K562 (cell line): ENCODE measurements at regions not wholly inside any gene's neighbourhood (a gene's known extent, or its start where the extent isn't known, plus 50 kb on each side); places are given as distances from the start of the nearest gene placed in this dataset.

Experiments
- BCL6 ChIP-seq: fragments of 250-450 bp; sonication (Bioruptor Pico); IDR thresholded peaks from 2 replicates; pipeline ENCODE4 v1.4.0; 2020
- CHCHD3 ChIP-seq: fragments of 250-450 bp; sonication (Bioruptor Pico); IDR thresholded peaks from 2 replicates; pipeline ENCODE4 v2.1.2; 2022; ENCODE audit warnings: mild to moderate bottlenecking
- CREB3 ChIP-seq: fragments of 450-650 bp; conservative IDR thresholded peaks from 2 replicates; pipeline ENCODE4 v1.6.1; 2016; ENCODE audit warnings: missing genetic modification characterization, low read depth, mild to moderate bottlenecking, missing compliant biosample characterization, moderate library complexity
- HDAC1 ChIP-seq, 2 experiments: fragments of 450-650 bp; IDR thresholded peaks; 2 replicates each; pipeline ENCODE4 v1.6.1; 2016 to 2017; ENCODE audit warnings: inconsistent platforms in 1 of 2, mild to moderate bottlenecking in 1 of 2, moderate library complexity in 1 of 2
- POLR2AphosphoS2 ChIP-seq: IDR thresholded peaks from 2 replicates; pipeline ENCODE4 v1.6.1; 2012; ENCODE audit warnings: low read length, improper control_type of control experiment
- POLR3A ChIP-seq: IDR thresholded peaks from 2 replicates; pipeline ENCODE4 v1.6.1; 2011; ENCODE audit warnings: borderline replicate concordance, mild to moderate bottlenecking, moderate library complexity; ENCODE audit not compliant: insufficient read length, insufficient read depth; ENCODE audit errors: extremely low read depth
- TAL1 ChIP-seq: fragments of 450-650 bp; IDR thresholded peaks from 2 replicates; pipeline ENCODE4 v1.6.1; 2016; ENCODE audit warnings: mild to moderate bottlenecking
- ZBTB40 ChIP-seq, 2 experiments: fragments of 450-650 bp in 1 of 2; sonication (generic) in 1 of 2; formaldehyde crosslinking in 1 of 2; IDR thresholded peaks; 2 replicates each; pipeline versions ENCODE4 v1.7.1 to v1.9.0; 2016 to 2022; ENCODE audit warnings: inconsistent platforms in 1 of 2, mild to moderate bottlenecking in 1 of 2, missing genetic modification reagents in 1 of 2
- ZFP1 ChIP-seq: fragments of 450-650 bp; formaldehyde crosslinking; IDR thresholded peaks from 2 replicates; pipeline ENCODE4 v1.4.0; 2020; ENCODE audit warnings: mild to moderate bottlenecking, mixed read lengths
- ZNF184 ChIP-seq: sonication (generic); formaldehyde crosslinking; IDR thresholded peaks from 2 replicates; pipeline ENCODE4 v1.5.0; 2020; ENCODE audit warnings: missing genetic modification reagents

- TF ChIP-seq POLR2AphosphoS2 (no peak), CREB3 (tag) (no peak), ZNF184 (CRISPR knock-in tag) (no peak), ZBTB40 (IDR thresholded peaks at IDR 0.05) (no peak), ZBTB40 (CRISPR knock-in tag; IDR thresholded peaks at IDR 0.05) (no peak), ZFP1 (CRISPR knock-in tag) (no peak), BCL6 (no peak), CHCHD3 (CRISPR knock-in tag) (no peak), POLR3A (no peak), TAL1 (no peak), HDAC1 (IDR thresholded peaks at IDR 0.05) (no peak)
Observed at GRCh38 chr6:123744840-123745239, 58.8 kb upstream of the NKAIN2 start (continued).
